ENCODE measurements at regions not wholly inside any gene's neighbourhood (a gene's known extent, or its start where the extent isn't known, plus 50 kb on each side); places are given as distances from the start of the nearest gene placed in this dataset.

DNA sequence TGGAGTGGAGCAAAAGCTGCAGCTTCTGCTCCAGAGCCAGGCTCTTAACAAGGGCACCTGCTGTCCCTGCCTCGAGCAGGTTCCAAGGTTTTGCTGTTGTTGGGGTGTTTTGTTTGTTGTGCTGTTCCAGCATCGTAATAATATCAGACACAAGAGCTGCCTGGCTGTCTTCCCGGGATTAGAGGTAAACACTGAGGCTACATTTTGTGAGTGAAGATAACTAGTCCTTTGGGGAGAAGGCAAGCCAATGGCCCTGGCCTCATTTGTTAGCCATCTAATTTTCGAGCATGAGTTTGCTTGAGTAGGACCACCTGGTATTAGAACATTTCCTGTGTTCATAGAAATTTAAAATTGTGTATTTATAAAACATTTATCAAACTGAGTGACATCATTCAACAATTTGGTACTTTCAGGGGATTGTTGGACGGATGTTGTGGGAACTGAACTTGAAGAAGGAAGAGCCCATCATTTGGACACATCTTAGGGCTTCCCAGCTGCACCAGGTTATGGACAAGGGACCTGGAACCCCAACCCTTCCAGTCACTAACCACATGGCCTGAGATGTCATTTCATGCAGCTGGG, 555.0 kb downstream of the TNS3 start:
- no peak for TF ChIP-seq POLR2A (IDR thresholded peaks at IDR 0.05)
- TF ChIP-seq, protein P1, sequence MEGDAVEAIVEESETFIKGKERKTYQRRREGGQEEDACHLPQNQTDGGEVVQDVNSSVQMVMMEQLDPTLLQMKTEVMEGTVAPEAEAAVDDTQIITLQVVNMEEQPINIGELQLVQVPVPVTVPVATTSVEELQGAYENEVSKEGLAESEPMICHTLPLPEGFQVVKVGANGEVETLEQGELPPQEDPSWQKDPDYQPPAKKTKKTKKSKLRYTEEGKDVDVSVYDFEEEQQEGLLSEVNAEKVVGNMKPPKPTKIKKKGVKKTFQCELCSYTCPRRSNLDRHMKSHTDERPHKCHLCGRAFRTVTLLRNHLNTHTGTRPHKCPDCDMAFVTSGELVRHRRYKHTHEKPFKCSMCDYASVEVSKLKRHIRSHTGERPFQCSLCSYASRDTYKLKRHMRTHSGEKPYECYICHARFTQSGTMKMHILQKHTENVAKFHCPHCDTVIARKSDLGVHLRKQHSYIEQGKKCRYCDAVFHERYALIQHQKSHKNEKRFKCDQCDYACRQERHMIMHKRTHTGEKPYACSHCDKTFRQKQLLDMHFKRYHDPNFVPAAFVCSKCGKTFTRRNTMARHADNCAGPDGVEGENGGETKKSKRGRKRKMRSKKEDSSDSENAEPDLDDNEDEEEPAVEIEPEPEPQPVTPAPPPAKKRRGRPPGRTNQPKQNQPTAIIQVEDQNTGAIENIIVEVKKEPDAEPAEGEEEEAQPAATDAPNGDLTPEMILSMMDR (IDR thresholded peaks at IDR 0.05) = no peak

All from thyroid gland (tissue), 4 donors.